Stimulated activated naive CD8-positive, alpha-beta T cell treated with anti-CD3 and anti-CD28 coated beads, Interleukin-15, amount 100 ng/mL, for 72 hours (primary cell): ENCODE measurements at regions not wholly inside any gene's neighbourhood (a gene's known extent, or its start where the extent isn't known, plus 50 kb on each side); places are given as distances from the start of the nearest gene placed in this dataset.

Experiments used
- ATAC-seq: fragments of 150-1000 bp; cut with Tn5 transposase; 2 replicates; pipeline ENCODE4 v1.10.0; 2021; ENCODE audit warnings: mild to moderate bottlenecking, moderate library complexity
- DNase-seq, 2 donors: peaks; one replicate each; pipeline ENCODE4 v3.0.0; 2021 to 2022
- H3K27ac Mint-ChIP-seq, 2 donors: one replicate each; pipeline ENCODE4 v1.8.0; 2022; ENCODE audit warnings: mild to moderate bottlenecking in 2 of 2, mixed read lengths in 2 of 2, moderate library complexity in 2 of 2
- H3K27me3 Mint-ChIP-seq: one replicate; pipeline ENCODE4 v1.8.0; 2022; ENCODE audit warnings: mixed read lengths
- H3K4me1 Mint-ChIP-seq: one replicate; pipeline ENCODE4 v1.8.0; 2022; ENCODE audit warnings: mild to moderate bottlenecking, mixed read lengths
- H3K4me3 Mint-ChIP-seq, 2 donors: one replicate each; pipeline ENCODE4 v1.8.0; 2022; ENCODE audit warnings: mild to moderate bottlenecking in 2 of 2, mixed read lengths in 2 of 2, moderate library complexity in 1 of 2
- H3K9me3 Mint-ChIP-seq, 2 donors: one replicate each; pipeline ENCODE4 v1.8.0; 2022; ENCODE audit warnings: mixed read lengths in 2 of 2

- H3K4me1 Mint-ChIP-seq = peaks cover 7% of the 10 kb centered on the region
- peaks cover 61% of the 10 kb centered on the region for H3K27me3 Mint-ChIP-seq
- H3K4me3 Mint-ChIP-seq = no peak overlapping the region
- no peak for ATAC-seq
- H3K27ac Mint-ChIP-seq = no peak overlapping the region
- no peaks in the 10 kb centered on the region for H3K9me3 Mint-ChIP-seq
- no peak for DNase-seq
Measured at GRCh38 chr15:29208836-29209235, 60.8 kb downstream of the NSMCE3 start.

GRCh38 chr15:29208352-29208751, 61.3 kb downstream of the NSMCE3 start:
- no peak for ATAC-seq
- no peaks in the 10 kb centered on the region for H3K9me3 Mint-ChIP-seq
- DNase-seq = no peak
- H3K4me3 Mint-ChIP-seq = no peak overlapping the region
- peaks cover 7% of the 10 kb centered on the region for H3K4me1 Mint-ChIP-seq
- no peak overlapping the region for H3K27ac Mint-ChIP-seq
- H3K27me3 Mint-ChIP-seq = peaks cover 64% of the 10 kb centered on the region

- Mint-ChIP-seq H3K27me3 (peaks cover 64% of the 10 kb centered on the region), H3K27ac (no peak overlapping the region), H3K4me3 (no peak overlapping the region), H3K9me3 (no peaks in the 10 kb centered on the region), H3K4me1 (peaks cover 7% of the 10 kb centered on the region)
- DNase-seq = no peak
- ATAC-seq = no peak
Measured at GRCh38 chr15:29207758-29208108, 61.9 kb downstream of the NSMCE3 start.

- Mint-ChIP-seq H3K9me3 (no peaks in the 10 kb centered on the region), H3K27me3 (peaks cover 59% of the 10 kb centered on the region), H3K27ac (no peak overlapping the region), H3K4me1 (peaks cover 2% of the 10 kb centered on the region), H3K4me3 (no peak overlapping the region)
- DNase-seq (no peak), ATAC-seq (no peak)
Measured at GRCh38 chr15:29207027-29207757, 62.4 kb downstream of the NSMCE3 start.

- ATAC-seq (no peak), DNase-seq (no peak)
- Mint-ChIP-seq H3K4me3 (no peak overlapping the region), H3K4me1 (no peaks in the 10 kb centered on the region), H3K27me3 (peaks cover 45% of the 10 kb centered on the region), H3K9me3 (no peaks in the 10 kb centered on the region), H3K27ac (no peak overlapping the region)
Measured at GRCh38 chr15:29205186-29205585, 64.4 kb downstream of the NSMCE3 start.

- Mint-ChIP-seq H3K4me1 (no peaks in the 10 kb centered on the region), H3K27ac (no peak overlapping the region), H3K4me3 (no peak overlapping the region), H3K27me3 (peaks cover 37% of the 10 kb centered on the region), H3K9me3 (no peaks in the 10 kb centered on the region)
- DNase-seq (no peak), ATAC-seq (no peak)
Measured at GRCh38 chr15:29204369-29204755, 65.3 kb downstream of the NSMCE3 start.

- Mint-ChIP-seq H3K27ac (no peak overlapping the region), H3K4me3 (no peak overlapping the region), H3K9me3 (no peaks in the 10 kb centered on the region), H3K4me1 (no peaks in the 10 kb centered on the region), H3K27me3 (peaks cover 33% of the 10 kb centered on the region)
- no peak for ATAC-seq
- no peak for DNase-seq
Measured at GRCh38 chr15:29203718-29204368, 65.8 kb downstream of the NSMCE3 start.

- Mint-ChIP-seq H3K9me3 (no peaks in the 10 kb centered on the region), H3K4me3 (no peak overlapping the region), H3K27ac (peak overlapping the region in 1 of 2 donors; percentile 57), H3K4me1 (no peaks in the 10 kb centered on the region), H3K27me3 (peaks cover 26% of the 10 kb centered on the region)
- DNase-seq (no peak), ATAC-seq (no peak)
Measured at GRCh38 chr15:29196722-29197121, 72.9 kb downstream of the NSMCE3 start.

GRCh38 chr15:29196290-29196689, 73.3 kb downstream of the NSMCE3 start:
- Mint-ChIP-seq H3K27ac (no peak overlapping the region), H3K4me1 (no peaks in the 10 kb centered on the region), H3K9me3 (no peaks in the 10 kb centered on the region), H3K4me3 (no peak overlapping the region), H3K27me3 (peaks cover 26% of the 10 kb centered on the region)
- ATAC-seq = no peak
- no peak for DNase-seq

GRCh38 chr15:29194866-29195265, 74.8 kb downstream of the NSMCE3 start:
- Mint-ChIP-seq H3K4me1 (no peaks in the 10 kb centered on the region), H3K27me3 (peaks cover 26% of the 10 kb centered on the region), H3K4me3 (no peak overlapping the region), H3K27ac (no peak overlapping the region), H3K9me3 (no peaks in the 10 kb centered on the region)
- ATAC-seq (no peak), DNase-seq (no peak)

- peak; percentile 66 for ATAC-seq
- Mint-ChIP-seq H3K4me1 (peaks cover 11% of the 10 kb centered on the region), H3K27me3 (peaks cover 40% of the 10 kb centered on the region), H3K27ac (no peak overlapping the region), H3K4me3 (peak overlapping the region in 1 of 2 donors; percentile 12), H3K9me3 (no peaks in the 10 kb centered on the region)
- DNase-seq = no peak
Measured at GRCh38 chr15:29183071-29183831, 86.4 kb downstream of the NSMCE3 start.

GRCh38 chr15:29182590-29182989, 87.0 kb downstream of the NSMCE3 start:
- Mint-ChIP-seq H3K4me1 (peaks cover 11% of the 10 kb centered on the region), H3K27ac (peak overlapping the region in 1 of 2 donors; percentile 7), H3K9me3 (no peaks in the 10 kb centered on the region), H3K4me3 (no peak overlapping the region), H3K27me3 (peaks cover 43% of the 10 kb centered on the region)
- ATAC-seq (no peak), DNase-seq (no peak)

GRCh38 chr15:29172742-29173725, 96.6 kb downstream of the NSMCE3 start:
- DNase-seq (no peak), ATAC-seq (no peak)
- Mint-ChIP-seq H3K4me1 (peaks cover 5% of the 10 kb centered on the region), H3K27me3 (peaks cover 49% of the 10 kb centered on the region), H3K9me3 (no peaks in the 10 kb centered on the region), H3K4me3 (no peak overlapping the region), H3K27ac (no peak overlapping the region)

GRCh38 chr15:29170521-29170920, 99.1 kb downstream of the NSMCE3 start:
- Mint-ChIP-seq H3K27me3 (peaks cover 45% of the 10 kb centered on the region), H3K4me3 (no peak overlapping the region), H3K27ac (no peak overlapping the region), H3K4me1 (peaks cover 5% of the 10 kb centered on the region), H3K9me3 (no peaks in the 10 kb centered on the region)
- DNase-seq (no peak), ATAC-seq (no peak)
